ENCODE measurements at regions not wholly inside any gene's neighbourhood (a gene's known extent, or its start where the extent isn't known, plus 50 kb on each side); places are given as distances from the start of the nearest gene placed in this dataset.

DNA sequence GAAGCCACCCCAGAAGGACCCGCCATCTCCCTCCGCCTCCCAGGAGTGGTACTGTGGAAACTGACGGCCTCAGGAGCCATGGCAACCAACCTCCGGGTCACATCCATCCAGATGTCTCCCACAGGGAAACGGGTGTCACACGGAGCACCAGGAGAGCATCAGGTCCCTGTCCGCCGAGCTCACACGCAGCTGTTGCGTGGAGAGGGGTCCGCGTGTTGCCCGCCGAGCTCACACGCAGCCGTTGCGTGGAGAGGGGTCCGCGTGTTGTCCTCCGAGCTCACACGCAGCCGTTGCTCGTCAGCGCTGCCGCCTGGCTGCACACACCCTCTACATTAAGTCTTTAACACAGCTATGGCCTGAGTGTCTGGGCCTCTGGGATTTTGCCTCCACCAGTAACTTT lies 311.1 kb upstream of the SHH start:
- no peak overlapping the region for H3K27ac ChIP-seq
- no peak overlapping the region for H3K4me3 ChIP-seq
- DNase-seq (ENCODE audit: low spot score) = no peak
- no peak for TF ChIP-seq CTCF (IDR thresholded peaks at IDR 0.05)

DNA sequence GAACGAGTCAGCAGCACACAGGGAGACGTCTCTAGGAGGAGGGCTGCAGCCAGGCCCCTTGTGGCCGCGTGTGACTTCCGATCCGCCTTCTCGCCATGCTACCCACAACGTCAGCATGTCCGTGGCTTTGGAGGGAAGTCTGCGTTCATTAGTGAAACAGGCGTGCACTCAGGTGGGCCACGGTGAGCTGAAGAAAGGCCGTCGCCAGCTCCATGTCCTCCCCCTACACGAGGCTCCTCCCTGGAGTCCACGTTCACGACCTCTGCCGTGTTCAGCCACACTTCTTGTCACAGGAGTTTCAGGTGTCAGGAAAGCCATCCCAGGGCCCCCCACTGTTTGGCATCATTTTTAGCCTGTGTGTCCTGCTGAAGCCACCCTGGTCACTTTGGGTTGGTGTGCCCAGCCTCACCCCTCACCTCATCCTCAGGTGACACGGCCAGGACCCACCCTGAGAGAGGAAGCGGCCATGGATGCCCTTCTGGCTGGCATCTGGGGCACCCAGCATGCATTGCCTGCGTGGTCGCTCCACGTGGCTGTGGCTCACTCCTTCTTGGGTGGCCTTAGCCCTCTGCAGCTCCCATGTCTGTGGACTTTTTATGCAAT lies 310.6 kb upstream of the SHH start:
- no peak overlapping the region for H3K4me3 ChIP-seq
- no peak for TF ChIP-seq CTCF (IDR thresholded peaks at IDR 0.05)
- no peak for DNase-seq (ENCODE audit: low spot score)
- H3K27ac ChIP-seq = no peak overlapping the region

DNA sequence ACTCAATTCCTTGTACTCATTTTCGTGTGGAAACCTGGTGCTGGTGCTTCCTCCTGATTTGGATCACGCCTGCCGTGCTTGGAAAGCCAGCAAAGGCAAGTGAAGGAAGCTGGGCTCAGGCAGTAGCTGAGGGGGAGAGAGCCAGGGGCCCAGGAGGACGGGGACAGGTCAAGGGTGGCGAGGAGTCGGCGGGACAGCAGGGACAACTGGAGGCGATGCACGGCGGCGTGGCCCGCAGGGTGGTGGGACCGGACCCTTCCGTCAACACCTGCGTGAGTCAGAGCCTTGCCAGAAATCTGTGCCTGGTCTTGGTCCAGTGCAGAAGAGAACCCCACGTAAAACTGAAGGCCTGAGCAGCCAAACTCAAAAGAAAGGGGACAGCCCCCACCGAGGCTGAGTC lies 309.7 kb upstream of the SHH start:
- TF ChIP-seq CTCF (IDR thresholded peaks at IDR 0.05) = no peak
- no peak for DNase-seq (ENCODE audit: low spot score)
- no peak overlapping the region for H3K27ac ChIP-seq
- H3K4me3 ChIP-seq = no peak overlapping the region

DNA sequence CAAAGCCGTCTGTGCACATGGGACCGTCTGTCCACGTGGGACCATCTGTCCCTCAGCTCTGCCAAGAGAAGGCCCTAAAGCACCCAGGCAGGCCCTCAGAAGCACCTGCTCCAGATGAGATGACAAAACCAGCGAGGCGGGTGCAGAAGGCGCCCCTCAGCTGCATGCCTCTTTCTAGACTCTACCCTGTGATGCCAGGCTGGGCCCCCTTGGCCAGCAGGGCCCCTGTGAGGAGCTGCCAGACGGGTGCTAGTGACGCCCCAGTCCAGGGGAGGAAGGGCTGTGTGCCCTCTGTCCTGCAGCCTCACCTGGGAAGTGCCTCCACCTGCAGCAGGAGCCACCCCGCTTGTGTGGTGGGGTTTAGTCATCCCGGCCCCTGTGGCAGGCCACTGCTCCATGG lies 309.2 kb upstream of the SHH start:
- TF ChIP-seq CTCF (IDR thresholded peaks at IDR 0.05) = no peak
- DNase-seq (ENCODE audit: low spot score) = no peak

DNA sequence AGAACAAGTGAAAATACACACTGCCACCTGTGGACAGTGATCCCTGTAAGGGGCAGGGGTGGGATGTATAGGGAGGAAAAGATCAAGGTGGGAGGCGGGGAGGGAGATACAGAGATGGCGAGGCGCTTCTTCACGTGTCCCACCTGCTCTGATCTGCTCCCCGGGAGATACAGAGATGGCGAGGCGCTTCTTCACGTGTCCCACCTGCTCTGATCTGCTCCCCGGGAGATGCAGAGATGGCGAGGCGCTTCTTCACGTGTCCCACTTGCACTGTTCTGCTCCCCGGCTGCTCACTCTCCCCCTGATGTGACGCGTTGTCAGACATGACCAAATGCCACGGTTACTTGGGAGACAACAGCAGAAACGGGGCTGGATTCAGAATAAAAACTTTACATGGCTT lies 308.3 kb upstream of the SHH start:
- TF ChIP-seq CTCF (IDR thresholded peaks at IDR 0.05) = no peak
- DNase-seq (ENCODE audit: low spot score) = no peak

More for the DNA sequence above, 309.2 kb upstream of the SHH start:
- Histone ChIP-seq H3K4me3 (no peak overlapping the region), H3K27ac (no peak overlapping the region)

GRCh38 chr7:156119771-156120170 lies 307.5 kb upstream of the SHH start:
- TF ChIP-seq CTCF (IDR thresholded peaks at IDR 0.05) = no peak
- DNase-seq (ENCODE audit: low spot score) = no peak
- Histone ChIP-seq H3K27ac (no peak overlapping the region), H3K4me3 (no peak overlapping the region)

More for the DNA sequence above, 308.3 kb upstream of the SHH start:
- H3K4me3 ChIP-seq = no peak overlapping the region
- H3K27ac ChIP-seq = no peak overlapping the region

DNA sequence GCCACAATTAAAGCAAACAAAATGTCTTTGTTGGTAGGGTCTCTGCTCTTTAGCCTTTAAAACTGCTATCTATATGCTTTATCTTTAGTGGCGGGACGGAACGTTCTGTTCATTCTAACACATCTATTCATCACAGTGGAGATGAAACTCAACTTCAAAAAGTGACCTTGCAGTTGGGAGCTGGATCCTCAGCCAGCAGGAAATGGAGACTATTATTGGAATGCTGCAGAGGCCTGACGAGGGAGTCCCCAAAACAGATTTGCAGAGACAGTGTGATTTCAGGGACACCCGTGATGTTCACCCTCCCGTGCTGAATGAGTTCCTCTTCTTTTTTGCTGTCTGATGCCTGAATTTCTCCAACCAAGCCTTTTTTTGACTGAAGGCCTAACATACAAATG lies 306.0 kb upstream of the SHH start:
- Histone ChIP-seq H3K4me3 (no peak overlapping the region), H3K27ac (no peak overlapping the region)
- TF ChIP-seq CTCF (IDR thresholded peaks at IDR 0.05) = no peak
- no peak for DNase-seq (ENCODE audit: low spot score)

Measured in coronary artery (tissue), 2 donors.